ENCODE measurements at regions not wholly inside any gene's neighbourhood (a gene's known extent, or its start where the extent isn't known, plus 50 kb on each side); places are given as distances from the start of the nearest gene placed in this dataset.

DNA sequence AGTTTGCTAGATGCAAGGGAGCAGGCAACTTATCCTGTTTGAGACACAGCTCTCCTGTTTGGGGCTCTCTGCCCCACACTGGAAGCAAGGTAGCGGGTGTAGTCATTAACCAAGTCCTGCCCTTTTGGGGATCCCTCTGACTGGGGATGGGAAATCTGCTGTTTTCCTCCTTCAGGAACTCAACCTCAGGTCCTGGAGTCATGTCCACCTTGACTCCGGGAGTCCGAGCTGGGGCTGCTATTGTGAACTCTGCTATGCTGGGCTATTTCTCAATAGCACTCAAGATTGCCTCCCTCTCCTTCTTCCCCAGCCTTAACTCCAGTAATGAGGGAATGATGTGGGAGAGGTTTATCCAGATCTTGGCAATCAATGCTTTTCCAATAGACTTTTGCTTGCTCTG is 54.1 kb upstream of the CHD6 start (continued):
- TF ChIP-seq, protein P1, sequence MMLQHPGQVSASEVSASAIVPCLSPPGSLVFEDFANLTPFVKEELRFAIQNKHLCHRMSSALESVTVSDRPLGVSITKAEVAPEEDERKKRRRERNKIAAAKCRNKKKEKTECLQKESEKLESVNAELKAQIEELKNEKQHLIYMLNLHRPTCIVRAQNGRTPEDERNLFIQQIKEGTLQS (IDR thresholded peaks at IDR 0.05), result no peak
- TF ChIP-seq, protein P2, sequence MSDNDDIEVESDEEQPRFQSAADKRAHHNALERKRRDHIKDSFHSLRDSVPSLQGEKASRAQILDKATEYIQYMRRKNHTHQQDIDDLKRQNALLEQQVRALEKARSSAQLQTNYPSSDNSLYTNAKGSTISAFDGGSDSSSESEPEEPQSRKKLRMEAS (IDR thresholded peaks at IDR 0.05), result no peak

GRCh38 chr20:41671143-41671542 is 53.0 kb upstream of the CHD6 start:
- Histone ChIP-seq H3K27me3 (ENCODE audit: insufficient read depth, low read length) (peaks cover 6% of the 10 kb centered on the region; the same call in 1 of the 2 replicates), H2AFZ (ENCODE audit: low read depth, low read length, poor library complexity, severe bottlenecking) (no peak overlapping the region), H4K20me1 (ENCODE audit: insufficient read depth) (no peaks in the 10 kb centered on the region), H3K36me3 (ENCODE audit: control insufficient read depth in 1 of 2, insufficient read depth in 2 of 2, low read length in 2 of 2) (no peaks in the 10 kb centered on the region), H3K4me1 (ENCODE audit: control insufficient read depth in 1 of 2, insufficient read depth in 2 of 2, low read length in 2 of 2) (no peaks in the 10 kb centered on the region), H3K27ac (ENCODE audit: low read depth, low read length) (no peak overlapping the region), H3K9me2 (ENCODE audit: insufficient read depth) (no peaks in the 10 kb centered on the region), H3K9me3 (ENCODE audit: control insufficient read depth in 1 of 2, insufficient read depth in 1 of 2, low read depth in 1 of 2, low read length in 2 of 2) (no peaks in the 10 kb centered on the region), H3K9ac (ENCODE audit: low read length) (no peak overlapping the region), H3K4me2 (ENCODE audit: low read length) (no peak overlapping the region), H3K4me3 (replicated peaks in 1 of 2; ENCODE audit: low read depth in 1 of 2, low read length in 2 of 2) (no peak overlapping the region), H3K79me2 (ENCODE audit: insufficient read depth, low read length) (no peaks in the 10 kb centered on the region)
- ATAC-seq (no peak), DNase-seq (ENCODE audit: low read depth, low spot score) (no peak)
- intact Hi-C loops (cut with micrococcal nuclease), result no loop called here
- CTCF ChIA-PET, result no interaction called here
- POLR2A ChIA-PET, result no interaction called here
- RAD21 ChIA-PET (ENCODE audit: low non-redundant PET in 1 of 2, low total read pairs in 2 of 2, uncharacterized antibody in 2 of 2, unreplicated experiment in 2 of 2), result no interaction called here
- TF ChIP-seq POLR2A (IDR thresholded peaks at IDR 0.05; ENCODE audit: borderline replicate concordance, extremely low read depth, insufficient read depth, insufficient read length) (no peak), ZNF274 (IDR thresholded peaks at IDR 0.05; ENCODE audit: low read depth, low read length) (no peak), RAD21 (IDR thresholded peaks at IDR 0.05; ENCODE audit: low read depth) (no peak), CEBPB (IDR thresholded peaks at IDR 0.05; ENCODE audit: low read depth) (no peak), ZFX (IDR thresholded peaks at IDR 0.05) (no peak)
- TF ChIP-seq, protein P3, sequence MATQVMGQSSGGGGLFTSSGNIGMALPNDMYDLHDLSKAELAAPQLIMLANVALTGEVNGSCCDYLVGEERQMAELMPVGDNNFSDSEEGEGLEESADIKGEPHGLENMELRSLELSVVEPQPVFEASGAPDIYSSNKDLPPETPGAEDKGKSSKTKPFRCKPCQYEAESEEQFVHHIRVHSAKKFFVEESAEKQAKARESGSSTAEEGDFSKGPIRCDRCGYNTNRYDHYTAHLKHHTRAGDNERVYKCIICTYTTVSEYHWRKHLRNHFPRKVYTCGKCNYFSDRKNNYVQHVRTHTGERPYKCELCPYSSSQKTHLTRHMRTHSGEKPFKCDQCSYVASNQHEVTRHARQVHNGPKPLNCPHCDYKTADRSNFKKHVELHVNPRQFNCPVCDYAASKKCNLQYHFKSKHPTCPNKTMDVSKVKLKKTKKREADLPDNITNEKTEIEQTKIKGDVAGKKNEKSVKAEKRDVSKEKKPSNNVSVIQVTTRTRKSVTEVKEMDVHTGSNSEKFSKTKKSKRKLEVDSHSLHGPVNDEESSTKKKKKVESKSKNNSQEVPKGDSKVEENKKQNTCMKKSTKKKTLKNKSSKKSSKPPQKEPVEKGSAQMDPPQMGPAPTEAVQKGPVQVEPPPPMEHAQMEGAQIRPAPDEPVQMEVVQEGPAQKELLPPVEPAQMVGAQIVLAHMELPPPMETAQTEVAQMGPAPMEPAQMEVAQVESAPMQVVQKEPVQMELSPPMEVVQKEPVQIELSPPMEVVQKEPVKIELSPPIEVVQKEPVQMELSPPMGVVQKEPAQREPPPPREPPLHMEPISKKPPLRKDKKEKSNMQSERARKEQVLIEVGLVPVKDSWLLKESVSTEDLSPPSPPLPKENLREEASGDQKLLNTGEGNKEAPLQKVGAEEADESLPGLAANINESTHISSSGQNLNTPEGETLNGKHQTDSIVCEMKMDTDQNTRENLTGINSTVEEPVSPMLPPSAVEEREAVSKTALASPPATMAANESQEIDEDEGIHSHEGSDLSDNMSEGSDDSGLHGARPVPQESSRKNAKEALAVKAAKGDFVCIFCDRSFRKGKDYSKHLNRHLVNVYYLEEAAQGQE (IDR thresholded peaks at IDR 0.05; ENCODE audit: low read depth), result no peak
- no TSS peak for BruUV-seq (replicated peaks)
